OCI-LY7 (cell line): ENCODE measurements at regions not wholly inside any gene's neighbourhood (a gene's known extent, or its start where the extent isn't known, plus 50 kb on each side); places are given as distances from the start of the nearest gene placed in this dataset.

ENCODE experiments used
- EZH2phosphoT487 ChIP-seq: fragments of 200-600 bp; sonication (generic); IDR thresholded peaks from 2 replicates; pipeline ENCODE4 v1.6.1; 2018; ENCODE audit warnings: low read depth, borderline replicate concordance, mild to moderate bottlenecking, mixed run types, antibody characterized with exemption, low read length, moderate library complexity, mixed read lengths
- TF ChIP-seq, protein P1 (sequence below): fragments of 200-600 bp; sonication (generic); conservative IDR thresholded peaks from 2 replicates; pipeline ENCODE4 v1.5.1; 2014; ENCODE audit warnings: mild to moderate bottlenecking, antibody characterized with exemption, low read length, moderate library complexity, mixed read lengths

DNA sequence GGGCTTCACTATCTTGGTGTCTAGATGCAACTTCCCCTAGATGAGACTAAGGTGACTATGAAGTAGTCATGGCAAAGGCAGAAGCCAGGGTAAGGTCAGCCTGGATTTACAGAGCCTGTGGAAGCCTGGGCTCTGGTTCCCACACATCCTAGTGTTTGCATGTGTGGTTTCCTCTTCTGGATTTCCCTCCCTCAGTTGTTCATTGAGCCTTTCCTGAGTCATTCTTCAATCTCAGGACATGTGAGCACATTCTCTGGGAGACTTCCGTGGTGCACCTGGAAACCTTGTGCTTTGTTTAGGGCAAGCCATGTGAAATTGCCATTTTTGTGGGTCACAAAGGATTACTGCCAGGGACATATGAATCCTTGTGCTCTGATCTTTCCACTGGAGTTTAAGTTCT, 236.6 kb downstream of the C12orf75 start:
- TF ChIP-seq, protein P1, sequence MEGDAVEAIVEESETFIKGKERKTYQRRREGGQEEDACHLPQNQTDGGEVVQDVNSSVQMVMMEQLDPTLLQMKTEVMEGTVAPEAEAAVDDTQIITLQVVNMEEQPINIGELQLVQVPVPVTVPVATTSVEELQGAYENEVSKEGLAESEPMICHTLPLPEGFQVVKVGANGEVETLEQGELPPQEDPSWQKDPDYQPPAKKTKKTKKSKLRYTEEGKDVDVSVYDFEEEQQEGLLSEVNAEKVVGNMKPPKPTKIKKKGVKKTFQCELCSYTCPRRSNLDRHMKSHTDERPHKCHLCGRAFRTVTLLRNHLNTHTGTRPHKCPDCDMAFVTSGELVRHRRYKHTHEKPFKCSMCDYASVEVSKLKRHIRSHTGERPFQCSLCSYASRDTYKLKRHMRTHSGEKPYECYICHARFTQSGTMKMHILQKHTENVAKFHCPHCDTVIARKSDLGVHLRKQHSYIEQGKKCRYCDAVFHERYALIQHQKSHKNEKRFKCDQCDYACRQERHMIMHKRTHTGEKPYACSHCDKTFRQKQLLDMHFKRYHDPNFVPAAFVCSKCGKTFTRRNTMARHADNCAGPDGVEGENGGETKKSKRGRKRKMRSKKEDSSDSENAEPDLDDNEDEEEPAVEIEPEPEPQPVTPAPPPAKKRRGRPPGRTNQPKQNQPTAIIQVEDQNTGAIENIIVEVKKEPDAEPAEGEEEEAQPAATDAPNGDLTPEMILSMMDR = no peak
- TF ChIP-seq EZH2phosphoT487 = no peak
